Rectal smooth muscle tissue (tissue), 1 donor: ENCODE measurements at regions not wholly inside any gene's neighbourhood (a gene's known extent, or its start where the extent isn't known, plus 50 kb on each side); places are given as distances from the start of the nearest gene placed in this dataset.

ENCODE experiments used
- H3K27ac ChIP-seq: one replicate; pipeline ENCODE4 v1.7.0; 2013; ENCODE audit warnings: low read depth, low read length, inconsistent platforms
- H3K27me3 ChIP-seq: one replicate; pipeline ENCODE4 v1.7.0; 2013; ENCODE audit warnings: low read length; ENCODE audit not compliant: control insufficient read depth, insufficient read depth
- H3K36me3 ChIP-seq: one replicate; pipeline ENCODE4 v1.7.0; 2013; ENCODE audit warnings: low read length; ENCODE audit not compliant: control insufficient read depth, insufficient read depth
- H3K4me1 ChIP-seq: one replicate; pipeline ENCODE4 v1.7.0; 2013; ENCODE audit warnings: low read length; ENCODE audit not compliant: control insufficient read depth, insufficient read depth
- H3K4me3 ChIP-seq: one replicate; pipeline ENCODE4 v1.7.0; 2013; ENCODE audit warnings: low read length
- H3K9ac ChIP-seq: one replicate; pipeline ENCODE4 v1.7.0; 2013; ENCODE audit warnings: low read length

GRCh38 chrX:97984641-97985040 lies 1100.9 kb downstream of the RPA4 start:
- no peak overlapping the region for H3K9ac ChIP-seq
- no peaks in the 10 kb centered on the region for H3K36me3 ChIP-seq
- H3K27ac ChIP-seq: no peak overlapping the region
- H3K4me1 ChIP-seq: no peaks in the 10 kb centered on the region
- H3K4me3 ChIP-seq: no peak overlapping the region
- no peaks in the 10 kb centered on the region for H3K27me3 ChIP-seq

- Histone ChIP-seq H3K9ac (no peak overlapping the region), H3K27me3 (no peaks in the 10 kb centered on the region), H3K4me3 (no peak overlapping the region)
Measured at GRCh38 chrX:97985096-97985495, 1101.4 kb downstream of the RPA4 start.

GRCh38 chrX:97987979-97988378 lies 1104.3 kb downstream of the RPA4 start:
- Histone ChIP-seq H3K36me3 (no peaks in the 10 kb centered on the region), H3K4me1 (no peaks in the 10 kb centered on the region), H3K4me3 (no peak overlapping the region), H3K9ac (no peak overlapping the region), H3K27me3 (no peaks in the 10 kb centered on the region), H3K27ac (no peak overlapping the region)

More at GRCh38 chrX:97985096-97985495, 1101.4 kb downstream of the RPA4 start:
- Histone ChIP-seq H3K27ac (no peak overlapping the region), H3K4me1 (no peaks in the 10 kb centered on the region), H3K36me3 (no peaks in the 10 kb centered on the region)

GRCh38 chrX:97995834-97996233 lies 1112.1 kb downstream of the RPA4 start:
- Histone ChIP-seq H3K36me3 (no peaks in the 10 kb centered on the region), H3K9ac (no peak overlapping the region), H3K27me3 (no peaks in the 10 kb centered on the region), H3K4me3 (no peak overlapping the region), H3K27ac (no peak overlapping the region), H3K4me1 (no peaks in the 10 kb centered on the region)

- Histone ChIP-seq H3K27me3 (no peaks in the 10 kb centered on the region), H3K36me3 (no peaks in the 10 kb centered on the region), H3K4me1 (no peaks in the 10 kb centered on the region), H3K27ac (no peak overlapping the region), H3K4me3 (no peak overlapping the region), H3K9ac (no peak overlapping the region)
Measured at GRCh38 chrX:98028691-98029090, 1145.0 kb downstream of the RPA4 start.

GRCh38 chrX:98029861-98030260 lies 1146.2 kb downstream of the RPA4 start:
- H3K36me3 ChIP-seq: no peaks in the 10 kb centered on the region
- H3K9ac ChIP-seq: no peak overlapping the region
- H3K27ac ChIP-seq: no peak overlapping the region
- no peaks in the 10 kb centered on the region for H3K27me3 ChIP-seq
- H3K4me1 ChIP-seq: no peaks in the 10 kb centered on the region
- H3K4me3 ChIP-seq: no peak overlapping the region

- Histone ChIP-seq H3K36me3 (no peaks in the 10 kb centered on the region), H3K27ac (no peak overlapping the region), H3K27me3 (no peaks in the 10 kb centered on the region), H3K4me3 (no peak overlapping the region), H3K9ac (no peak overlapping the region), H3K4me1 (no peaks in the 10 kb centered on the region)
Measured at GRCh38 chrX:98057176-98057575, 1173.5 kb downstream of the RPA4 start.

- Histone ChIP-seq H3K27me3 (no peaks in the 10 kb centered on the region), H3K4me3 (no peak overlapping the region), H3K27ac (no peak overlapping the region), H3K4me1 (no peaks in the 10 kb centered on the region), H3K36me3 (no peaks in the 10 kb centered on the region), H3K9ac (no peak overlapping the region)
Measured at GRCh38 chrX:98065151-98065550, 1181.4 kb downstream of the RPA4 start.

- Histone ChIP-seq H3K9ac (no peak overlapping the region), H3K4me3 (no peak overlapping the region), H3K27me3 (no peaks in the 10 kb centered on the region), H3K36me3 (no peaks in the 10 kb centered on the region), H3K4me1 (no peaks in the 10 kb centered on the region), H3K27ac (no peak overlapping the region)
Measured at GRCh38 chrX:98067611-98068010, 1183.9 kb downstream of the RPA4 start.

- Histone ChIP-seq H3K27ac (no peak overlapping the region), H3K27me3 (no peaks in the 10 kb centered on the region), H3K9ac (no peak overlapping the region), H3K36me3 (no peaks in the 10 kb centered on the region), H3K4me1 (no peaks in the 10 kb centered on the region), H3K4me3 (no peak overlapping the region)
Measured at GRCh38 chrX:98068024-98068580, 1184.4 kb downstream of the RPA4 start.

- H3K27me3 ChIP-seq: no peaks in the 10 kb centered on the region
- H3K4me3 ChIP-seq: no peak overlapping the region
- no peaks in the 10 kb centered on the region for H3K4me1 ChIP-seq
- no peaks in the 10 kb centered on the region for H3K36me3 ChIP-seq
- H3K27ac ChIP-seq: no peak overlapping the region
- no peak overlapping the region for H3K9ac ChIP-seq
Measured at GRCh38 chrX:98071331-98071730, 1187.6 kb downstream of the RPA4 start.

GRCh38 chrX:98077440-98077839 lies 1193.7 kb downstream of the RPA4 start:
- no peaks in the 10 kb centered on the region for H3K36me3 ChIP-seq
- no peaks in the 10 kb centered on the region for H3K27me3 ChIP-seq
- H3K27ac ChIP-seq: no peak overlapping the region
- H3K9ac ChIP-seq: no peak overlapping the region
- H3K4me3 ChIP-seq: no peak overlapping the region
- H3K4me1 ChIP-seq: no peaks in the 10 kb centered on the region

GRCh38 chrX:98111684-98112083 lies 1228.0 kb downstream of the RPA4 start:
- Histone ChIP-seq H3K4me3 (no peak overlapping the region), H3K27me3 (no peaks in the 10 kb centered on the region), H3K9ac (no peak overlapping the region), H3K27ac (no peak overlapping the region), H3K36me3 (no peaks in the 10 kb centered on the region), H3K4me1 (no peaks in the 10 kb centered on the region)
